Left cardiac atrium (tissue), 4 donors: ENCODE measurements at regions not wholly inside any gene's neighbourhood (a gene's known extent, or its start where the extent isn't known, plus 50 kb on each side); places are given as distances from the start of the nearest gene placed in this dataset.

Source experiments
- ATAC-seq, 2 donors: fragments of 200-7000 bp; cut with Tn5 transposase; one replicate each; pipeline ENCODE4 v1.9.1; 2020; ENCODE audit warnings: mild to moderate bottlenecking in 2 of 2, moderate library complexity in 2 of 2
- DNase-seq: peaks from one replicate; pipeline ENCODE4 v3.0.0-alpha.2; 2020
- intact Hi-C, 2 donors: fragments of 100-400 bp; cut with DNase I; formaldehyde crosslinking; loops; one replicate each; pipeline versions ENCODE4 v1.14.1 to v1.15.1; 2022 to 2023
- donor health status: DM: no; HTN: yes; CAD: no.
- donor health status: DM: no; HTN: yes; CAD: no; lungs with severe emphysema.
- donor health status: DM: yes; HTN: yes; CAD: no.
- donor health status: Dilated cardiomyopathy.

GRCh38 chr16:85347213-85347591 is 234.9 kb upstream of the CIBAR2 start:
- intact Hi-C loops = no loop called here
- DNase-seq = no peak
- ATAC-seq = no peak

GRCh38 chr16:85348065-85348840 is 236.0 kb upstream of the CIBAR2 start:
- DNase-seq (no peak), ATAC-seq (no peak)
- intact Hi-C loops = no loop called here

- no peak for DNase-seq
- intact Hi-C loops = no loop called here
- no peak for ATAC-seq
These were observed 236.7 kb upstream of the CIBAR2 start for GRCh38 chr16:85348911-85349334.

GRCh38 chr16:85349365-85350145 is 237.3 kb upstream of the CIBAR2 start:
- peak in 1 of 2 donors; percentile 23 for ATAC-seq
- DNase-seq = no peak
- intact Hi-C loops = no loop called here

- intact Hi-C loops = no loop called here
- DNase-seq (no peak), ATAC-seq (peak; percentile 5 to 23)
These were observed 238.0 kb upstream of the CIBAR2 start for GRCh38 chr16:85350146-85350728.

GRCh38 chr16:85350973-85351372 is 238.7 kb upstream of the CIBAR2 start:
- DNase-seq (peak; percentile 89), ATAC-seq (peak; percentile 91 to 93)
- intact Hi-C loops = no loop called here

GRCh38 chr16:85353013-85353412 is 240.7 kb upstream of the CIBAR2 start:
- DNase-seq (no peak), ATAC-seq (no peak)
- intact Hi-C loops = no loop called here

GRCh38 chr16:85353839-85354685 is 241.8 kb upstream of the CIBAR2 start:
- intact Hi-C loops = no loop called here
- no peak for ATAC-seq
- DNase-seq = no peak

- ATAC-seq (no peak), DNase-seq (no peak)
- intact Hi-C loops = no loop called here
These were observed 242.6 kb upstream of the CIBAR2 start for GRCh38 chr16:85354686-85355514.

- intact Hi-C loops = no loop called here
- ATAC-seq (no peak), DNase-seq (no peak)
These were observed 243.2 kb upstream of the CIBAR2 start for GRCh38 chr16:85355515-85355837.

GRCh38 chr16:85356157-85356556 is 243.9 kb upstream of the CIBAR2 start:
- intact Hi-C loops = no loop called here
- ATAC-seq (no peak), DNase-seq (no peak)

GRCh38 chr16:85357323-85357722 is 245.1 kb upstream of the CIBAR2 start:
- ATAC-seq (no peak), DNase-seq (no peak)
- intact Hi-C loops = no loop called here

GRCh38 chr16:85357924-85358505 is 245.7 kb upstream of the CIBAR2 start:
- ATAC-seq (no peak), DNase-seq (no peak)
- intact Hi-C loops = no loop called here

GRCh38 chr16:85358704-85359146 is 246.5 kb upstream of the CIBAR2 start:
- DNase-seq (no peak), ATAC-seq (no peak)
- intact Hi-C loops = no loop called here

GRCh38 chr16:85359147-85359822 is 247.0 kb upstream of the CIBAR2 start:
- peak in 1 of 2 donors; percentile 32 for ATAC-seq
- DNase-seq = no peak
- intact Hi-C loops = no loop called here

- intact Hi-C loops = no loop called here
- ATAC-seq (no peak), DNase-seq (no peak)
These were observed 248.3 kb upstream of the CIBAR2 start for GRCh38 chr16:85360323-85361277.
